GM12865 (cell line): ENCODE measurements at regions not wholly inside any gene's neighbourhood (a gene's known extent, or its start where the extent isn't known, plus 50 kb on each side); places are given as distances from the start of the nearest gene placed in this dataset.

Experiments
- DNase-seq: peaks from one replicate; pipeline ENCODE4 v3.0.0; 2010; ENCODE audit warnings: low read depth
- H3K4me3 ChIP-seq: 2 replicates; pipeline ENCODE4 v1.5.1; 2011; ENCODE audit warnings: mild to moderate bottlenecking, low read depth, low read length, control low read depth
- TF ChIP-seq, protein P1 (sequence below): IDR thresholded peaks from 2 replicates; pipeline ENCODE4 v1.5.1; 2011; ENCODE audit warnings: low read length, control low read depth, low read depth, inconsistent platforms; ENCODE audit not compliant: insufficient read depth; ENCODE audit errors: missing control alignments

DNA sequence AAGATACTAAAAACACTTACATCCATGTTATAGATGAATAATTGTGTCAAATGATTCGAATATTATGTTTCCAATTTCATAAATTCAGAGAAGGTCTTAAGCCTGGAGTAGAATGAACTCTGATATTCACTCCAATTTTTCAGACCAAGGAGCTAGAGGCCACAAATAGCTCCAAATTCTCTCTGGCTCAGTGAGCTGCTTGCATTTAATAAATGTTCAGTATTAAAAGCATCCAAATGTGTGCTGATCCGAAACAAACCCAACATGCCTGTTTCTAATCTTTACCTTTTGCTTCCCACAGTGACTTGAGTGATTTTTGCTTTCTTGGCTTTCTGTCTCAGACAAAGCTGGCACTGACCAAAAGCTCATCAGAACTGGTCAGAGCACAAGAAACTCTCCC is 291.4 kb downstream of the CCDC85A start:
- DNase-seq, result no peak
- TF ChIP-seq, protein P1, sequence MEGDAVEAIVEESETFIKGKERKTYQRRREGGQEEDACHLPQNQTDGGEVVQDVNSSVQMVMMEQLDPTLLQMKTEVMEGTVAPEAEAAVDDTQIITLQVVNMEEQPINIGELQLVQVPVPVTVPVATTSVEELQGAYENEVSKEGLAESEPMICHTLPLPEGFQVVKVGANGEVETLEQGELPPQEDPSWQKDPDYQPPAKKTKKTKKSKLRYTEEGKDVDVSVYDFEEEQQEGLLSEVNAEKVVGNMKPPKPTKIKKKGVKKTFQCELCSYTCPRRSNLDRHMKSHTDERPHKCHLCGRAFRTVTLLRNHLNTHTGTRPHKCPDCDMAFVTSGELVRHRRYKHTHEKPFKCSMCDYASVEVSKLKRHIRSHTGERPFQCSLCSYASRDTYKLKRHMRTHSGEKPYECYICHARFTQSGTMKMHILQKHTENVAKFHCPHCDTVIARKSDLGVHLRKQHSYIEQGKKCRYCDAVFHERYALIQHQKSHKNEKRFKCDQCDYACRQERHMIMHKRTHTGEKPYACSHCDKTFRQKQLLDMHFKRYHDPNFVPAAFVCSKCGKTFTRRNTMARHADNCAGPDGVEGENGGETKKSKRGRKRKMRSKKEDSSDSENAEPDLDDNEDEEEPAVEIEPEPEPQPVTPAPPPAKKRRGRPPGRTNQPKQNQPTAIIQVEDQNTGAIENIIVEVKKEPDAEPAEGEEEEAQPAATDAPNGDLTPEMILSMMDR, result no peak
- H3K4me3 ChIP-seq, result no peak overlapping the region

DNA sequence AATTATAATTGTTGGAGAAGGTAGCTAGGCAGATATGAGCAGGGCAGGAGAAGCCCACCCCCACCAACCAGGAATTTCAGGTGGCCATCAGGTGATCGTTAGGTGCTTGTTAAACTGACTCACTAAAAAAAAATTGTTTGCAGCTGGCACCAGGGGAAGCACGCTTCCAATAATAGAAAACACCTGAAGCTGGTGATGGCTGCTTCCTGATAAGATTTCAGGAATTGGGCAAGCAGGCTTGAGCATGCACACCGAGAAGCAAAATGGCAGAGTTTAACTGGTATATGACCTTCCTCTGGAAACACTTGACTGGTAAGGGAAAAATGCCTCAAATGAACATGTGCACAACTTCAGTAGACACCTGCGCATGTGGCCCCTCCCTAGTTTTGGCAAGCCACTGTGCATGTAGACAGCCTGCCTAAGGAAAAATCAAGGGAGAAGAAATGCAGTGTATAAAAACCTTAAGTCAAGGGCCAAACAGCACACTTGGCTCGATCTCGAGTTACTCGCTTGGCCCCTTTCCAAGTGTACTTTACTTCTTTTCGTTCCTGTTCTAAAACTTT is 292.8 kb downstream of the CCDC85A start:
- TF ChIP-seq, protein P1, result no peak
- no peak overlapping the region for H3K4me3 ChIP-seq
- DNase-seq, result no peak

DNA sequence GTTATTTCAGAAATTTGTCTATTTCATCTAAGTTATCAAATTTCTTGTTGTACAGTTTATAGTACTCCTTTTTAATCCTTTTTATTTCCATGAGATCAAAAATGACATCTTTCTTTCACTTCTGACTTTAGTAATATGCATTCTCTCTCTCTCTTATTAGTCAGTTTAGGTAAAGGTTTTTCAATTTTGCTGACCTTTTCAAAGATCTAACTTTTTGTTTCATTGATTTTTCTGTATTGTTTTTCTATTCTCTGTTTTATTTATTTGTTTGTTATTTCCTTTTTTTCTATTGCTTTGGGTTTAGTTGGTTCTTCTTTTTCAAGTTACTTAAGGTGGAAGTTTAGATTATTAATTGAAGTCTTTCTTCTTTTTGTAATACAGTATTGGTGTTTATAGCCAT is 294.2 kb downstream of the CCDC85A start:
- H3K4me3 ChIP-seq, result no peak overlapping the region
- TF ChIP-seq, protein P1, result no peak

DNA sequence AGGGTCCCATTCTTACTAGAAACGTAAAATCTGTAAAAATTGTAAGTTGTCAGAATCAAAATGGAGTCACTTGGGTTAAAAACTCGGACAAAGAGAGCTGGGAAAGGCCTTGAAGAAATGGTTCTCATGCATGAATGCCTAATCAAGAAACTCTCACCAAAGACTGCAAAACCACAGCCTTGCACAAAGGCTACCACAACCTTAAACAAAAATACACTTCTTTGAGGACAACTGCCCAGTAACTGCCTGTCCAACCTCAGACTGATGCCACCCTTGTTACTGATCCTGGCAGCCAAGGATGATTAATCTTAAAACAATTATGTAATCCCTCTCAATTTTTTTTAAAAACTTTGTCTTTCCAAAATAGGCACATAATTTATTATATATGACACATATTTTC is 299.3 kb downstream of the CCDC85A start:
- no peak overlapping the region for H3K4me3 ChIP-seq
- TF ChIP-seq, protein P1, result no peak
- DNase-seq, result no peak

More for the DNA sequence above, 294.2 kb downstream of the CCDC85A start:
- no peak for DNase-seq

DNA sequence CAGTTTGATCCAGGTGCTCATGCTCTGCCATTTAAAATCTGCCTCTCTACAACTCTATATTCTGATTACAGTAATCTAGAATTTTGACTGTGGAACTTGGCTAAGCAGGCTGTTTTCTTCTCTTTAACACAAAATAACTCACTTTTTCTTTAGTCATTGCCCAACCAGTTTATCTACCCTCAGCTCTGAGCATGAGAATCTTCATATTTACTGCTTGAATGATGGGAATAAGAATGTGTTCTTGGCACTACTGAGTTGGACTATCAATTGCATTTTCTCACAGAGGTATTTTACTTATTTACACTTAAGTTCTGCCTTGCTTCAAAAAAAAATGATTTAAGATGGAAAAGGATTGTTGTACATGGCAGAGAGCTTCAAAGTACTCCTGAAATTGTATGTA is 301.1 kb downstream of the CCDC85A start:
- no peak for DNase-seq
- TF ChIP-seq, protein P1, result no peak
- no peak overlapping the region for H3K4me3 ChIP-seq

DNA sequence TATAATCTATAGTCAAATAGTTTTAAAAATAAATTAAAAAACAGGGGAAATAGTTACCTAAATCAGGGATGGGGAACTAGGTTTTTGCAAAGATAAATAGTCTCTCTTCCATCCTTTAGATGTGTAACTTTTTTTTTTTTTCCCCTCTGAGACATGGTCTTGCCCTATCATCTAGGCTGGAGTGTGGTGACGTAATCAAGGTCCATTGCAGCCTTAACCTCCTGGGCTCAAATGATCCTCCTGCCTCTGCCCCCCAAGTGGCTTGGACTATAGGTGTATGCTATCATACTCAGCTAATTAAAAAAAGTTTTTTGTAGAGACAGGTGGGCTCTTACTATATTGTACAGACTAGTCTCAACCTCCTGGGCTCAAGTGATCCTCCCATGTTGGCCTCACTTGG is 316.5 kb downstream of the CCDC85A start:
- TF ChIP-seq, protein P1, result no peak
- no peak for DNase-seq
- H3K4me3 ChIP-seq, result no peak overlapping the region

DNA sequence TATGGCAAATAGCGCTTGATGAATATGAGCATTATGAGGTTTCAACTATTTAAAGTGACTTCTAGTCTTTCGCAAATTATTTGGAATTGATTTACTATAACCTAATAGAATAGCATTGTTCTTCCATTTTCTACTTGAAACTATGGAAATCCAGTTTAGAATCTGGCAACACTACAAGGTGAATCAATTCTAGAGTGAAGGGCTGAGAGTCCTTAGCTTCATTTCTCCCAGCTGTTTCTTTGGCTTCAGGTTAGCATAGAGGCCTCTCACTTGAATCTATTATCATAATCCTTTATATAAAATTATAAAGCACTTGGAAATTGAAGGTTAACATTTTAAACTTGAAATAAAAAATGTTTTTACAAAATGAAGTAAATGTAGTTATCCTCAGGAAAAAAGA is 318.8 kb downstream of the CCDC85A start:
- TF ChIP-seq, protein P1, result no peak
- DNase-seq, result no peak
- no peak overlapping the region for H3K4me3 ChIP-seq
